Mammary epithelial cell (primary cell): ENCODE measurements at regions not wholly inside any gene's neighbourhood (a gene's known extent, or its start where the extent isn't known, plus 50 kb on each side); places are given as distances from the start of the nearest gene placed in this dataset.

Experiments
- CTCF ChIP-seq, 2 donors: IDR thresholded peaks in 1 of 2; conservative IDR thresholded peaks in 1 of 2; 2 replicates each; pipeline ENCODE4 v1.5.1; 2011 to 2012; ENCODE audit warnings: inconsistent platforms in 2 of 2, low read length in 2 of 2, mild to moderate bottlenecking in 2 of 2, control low read depth in 1 of 2, low read depth in 1 of 2; ENCODE audit not compliant: insufficient read depth in 1 of 2; ENCODE audit errors: extremely low read depth in 1 of 2
- EZH2 ChIP-seq: IDR thresholded peaks from 2 replicates; pipeline ENCODE4 v1.6.1; 2012; ENCODE audit warnings: low read length, inconsistent platforms, borderline replicate concordance

- TF ChIP-seq CTCF (conservative IDR thresholded peaks at IDR 0.05 in 1 of 2, IDR thresholded peaks at IDR 0.05 in 1 of 2; ENCODE audit: extremely low read depth in 1 of 2, insufficient read depth in 1 of 2, low read depth in 1 of 2, low read length in 2 of 2) = no peak
- no peak for TF ChIP-seq EZH2
Observed at GRCh38 chr4:72994670-72995069, 74.8 kb downstream of the COX18 start.
